ENCODE measurements at regions not wholly inside any gene's neighbourhood (a gene's known extent, or its start where the extent isn't known, plus 50 kb on each side); places are given as distances from the start of the nearest gene placed in this dataset.

DNA sequence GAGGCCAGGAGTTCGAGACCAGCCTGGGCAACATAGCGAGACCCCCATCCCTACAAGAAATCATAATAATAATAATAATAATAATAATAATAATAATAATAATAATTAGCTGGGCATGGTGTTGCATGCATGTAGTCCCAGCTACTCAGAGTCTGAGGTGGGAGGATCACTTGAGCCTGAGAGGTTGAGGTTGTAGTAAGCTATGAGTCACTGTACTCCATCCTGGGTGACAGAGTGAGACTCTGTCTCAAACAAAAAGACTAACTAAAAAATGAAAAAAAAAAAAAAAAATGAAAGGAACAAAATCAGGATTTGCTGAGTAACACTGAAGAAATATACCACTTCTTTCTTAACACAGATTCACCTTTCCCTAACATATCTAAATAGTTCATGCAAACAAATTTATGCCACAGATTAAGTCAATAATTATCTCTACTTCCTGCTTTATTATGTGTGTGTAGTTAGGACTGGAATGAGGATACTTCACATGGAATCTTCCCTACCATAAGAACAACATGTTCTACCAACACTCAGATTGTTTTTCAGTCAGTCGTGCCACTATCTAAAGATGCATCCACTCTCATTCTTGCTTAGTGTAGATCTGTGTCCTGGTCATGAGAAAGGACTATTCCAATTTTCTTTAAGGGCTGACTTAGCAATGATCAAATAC is 928.7 kb downstream of the SLC4A3 start:
- Histone ChIP-seq H3K36me3 (replicated peaks) (no peaks in the 10 kb centered on the region), H3K27me3 (ENCODE audit: low read depth) (no peaks in the 10 kb centered on the region), H3K4me3 (no peak overlapping the region), H3K4me1 (no peaks in the 10 kb centered on the region), H3K9me3 (no peaks in the 10 kb centered on the region)
- in situ Hi-C loops (cut with MboI; ENCODE audit: low sequenced_read_pairs): no loop called here
- DNase-seq (ENCODE audit: low spot score in 2 of 2): no peak

DNA sequence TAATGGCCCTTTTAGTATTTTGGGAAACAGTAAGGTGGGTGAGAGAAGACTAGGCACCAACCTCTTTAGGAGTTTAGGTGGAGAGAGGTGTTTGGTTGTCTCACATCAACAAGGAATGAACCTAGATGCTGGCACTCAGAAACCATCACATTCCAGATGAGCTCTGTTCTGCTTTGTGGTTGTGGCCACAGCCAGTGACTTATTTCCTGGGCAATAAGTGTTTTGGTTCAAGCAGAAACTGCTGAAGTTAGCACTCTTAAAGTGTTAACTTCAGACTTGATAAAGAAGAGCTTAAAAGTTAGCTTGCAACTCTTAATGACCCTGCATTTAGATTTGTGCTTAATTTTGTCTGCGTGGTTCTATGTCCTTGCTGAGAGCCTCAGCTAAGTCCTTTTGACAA is 929.2 kb downstream of the SLC4A3 start:
- DNase-seq (ENCODE audit: low spot score in 2 of 2): no peak
- in situ Hi-C loops (cut with MboI; ENCODE audit: low sequenced_read_pairs): no loop called here

DNA sequence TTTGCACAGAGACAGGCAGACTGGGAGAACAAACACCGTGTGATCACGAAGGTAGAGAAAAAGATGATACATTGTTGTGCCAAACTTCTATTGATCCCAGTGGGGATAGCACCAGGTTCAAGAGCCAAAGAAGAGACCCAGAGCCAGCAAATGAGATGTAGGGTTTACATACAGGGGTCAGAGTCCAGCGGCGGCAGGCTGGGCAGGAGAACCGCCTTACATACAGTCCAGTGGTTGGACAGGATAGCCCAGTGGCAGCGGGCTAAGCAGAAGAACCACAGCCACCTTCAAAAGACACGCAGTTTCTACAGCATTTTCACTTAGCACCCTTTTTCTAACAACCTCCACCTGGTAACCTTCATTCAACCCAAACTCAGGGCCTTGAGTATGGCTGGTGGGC is 932.8 kb downstream of the SLC4A3 start:
- in situ Hi-C loops (cut with MboI; ENCODE audit: low sequenced_read_pairs): no loop called here
- DNase-seq (ENCODE audit: low spot score in 2 of 2): no peak
- no peaks in the 10 kb centered on the region for H3K4me1 ChIP-seq

More for the DNA sequence above, 929.2 kb downstream of the SLC4A3 start:
- Histone ChIP-seq H3K9me3 (no peaks in the 10 kb centered on the region), H3K4me3 (no peak overlapping the region), H3K4me1 (no peaks in the 10 kb centered on the region), H3K36me3 (replicated peaks) (no peaks in the 10 kb centered on the region), H3K27me3 (ENCODE audit: low read depth) (no peaks in the 10 kb centered on the region)

DNA sequence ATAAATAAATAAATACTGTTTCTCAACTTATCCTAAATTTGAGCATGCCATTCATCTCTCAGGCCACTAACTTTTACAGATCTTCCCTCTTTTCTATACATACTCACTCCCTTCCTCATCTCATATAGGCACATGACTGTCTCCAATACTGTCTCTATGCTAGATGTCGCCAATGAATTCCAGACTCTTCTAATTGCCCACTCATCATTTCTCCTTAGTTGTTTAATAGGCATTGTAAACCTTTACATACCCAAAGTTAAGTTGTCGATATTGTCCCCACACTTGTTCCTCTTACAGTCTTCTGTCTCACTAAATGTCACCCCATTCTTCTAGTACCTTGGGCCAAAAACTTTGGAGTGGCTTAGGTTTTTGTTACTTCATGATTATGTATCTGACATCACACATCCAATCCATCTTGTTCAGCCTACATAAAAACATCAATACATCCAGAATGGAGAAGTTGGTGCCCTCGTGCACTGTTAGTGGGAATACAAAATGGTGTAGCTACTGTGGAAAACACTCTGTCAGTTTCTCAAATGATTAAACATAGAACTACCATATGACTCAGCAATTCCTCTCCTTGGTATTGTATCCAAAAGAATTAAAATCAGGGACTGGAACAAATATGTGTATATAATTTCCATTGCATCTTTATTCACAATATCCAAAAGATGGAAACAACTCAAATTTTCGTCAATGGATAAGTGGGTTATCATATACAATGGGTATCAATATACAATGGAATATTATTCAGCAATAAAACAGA is 935.1 kb downstream of the SLC4A3 start:
- Histone ChIP-seq H3K9me3 (no peaks in the 10 kb centered on the region), H3K4me1 (no peaks in the 10 kb centered on the region), H3K4me3 (no peak overlapping the region), H3K36me3 (replicated peaks) (no peaks in the 10 kb centered on the region), H3K27me3 (ENCODE audit: low read depth) (no peaks in the 10 kb centered on the region)
- no peak for DNase-seq (ENCODE audit: low spot score in 2 of 2)
- in situ Hi-C loops (cut with MboI; ENCODE audit: low sequenced_read_pairs): no loop called here

More for the DNA sequence above, 932.8 kb downstream of the SLC4A3 start:
- no peaks in the 10 kb centered on the region for H3K9me3 ChIP-seq
- H3K4me3 ChIP-seq: no peak overlapping the region
- no peaks in the 10 kb centered on the region for H3K27me3 ChIP-seq (ENCODE audit: low read depth)
- no peaks in the 10 kb centered on the region for H3K36me3 ChIP-seq (replicated peaks)

DNA sequence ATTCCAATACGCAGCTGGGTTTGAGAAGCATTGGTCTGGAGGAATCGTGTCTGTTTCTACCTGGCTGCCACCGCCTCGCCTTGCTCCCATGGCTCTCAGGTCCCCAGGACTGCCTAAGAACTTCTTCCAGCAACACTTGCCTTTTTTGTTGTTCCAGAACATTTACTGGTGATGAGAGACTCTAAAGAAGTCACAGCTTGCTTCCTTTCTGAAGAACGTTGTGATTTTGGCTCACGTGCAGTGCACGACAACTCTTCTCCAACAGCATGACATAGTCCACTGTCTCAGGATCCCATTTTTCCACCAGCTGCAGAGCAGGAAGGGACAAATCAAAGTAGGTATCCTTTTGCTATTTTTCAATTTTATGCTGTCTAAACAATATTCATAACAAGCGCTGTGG is 940.9 kb downstream of the SLC4A3 start:
- no peak for DNase-seq (ENCODE audit: low spot score in 2 of 2)
- H3K36me3 ChIP-seq (replicated peaks): no peaks in the 10 kb centered on the region
- H3K4me3 ChIP-seq: no peak overlapping the region
- in situ Hi-C loops (cut with MboI; ENCODE audit: low sequenced_read_pairs): no loop called here
- H3K9me3 ChIP-seq: no peaks in the 10 kb centered on the region
- H3K27me3 ChIP-seq (ENCODE audit: low read depth): no peaks in the 10 kb centered on the region
- no peaks in the 10 kb centered on the region for H3K4me1 ChIP-seq

DNA sequence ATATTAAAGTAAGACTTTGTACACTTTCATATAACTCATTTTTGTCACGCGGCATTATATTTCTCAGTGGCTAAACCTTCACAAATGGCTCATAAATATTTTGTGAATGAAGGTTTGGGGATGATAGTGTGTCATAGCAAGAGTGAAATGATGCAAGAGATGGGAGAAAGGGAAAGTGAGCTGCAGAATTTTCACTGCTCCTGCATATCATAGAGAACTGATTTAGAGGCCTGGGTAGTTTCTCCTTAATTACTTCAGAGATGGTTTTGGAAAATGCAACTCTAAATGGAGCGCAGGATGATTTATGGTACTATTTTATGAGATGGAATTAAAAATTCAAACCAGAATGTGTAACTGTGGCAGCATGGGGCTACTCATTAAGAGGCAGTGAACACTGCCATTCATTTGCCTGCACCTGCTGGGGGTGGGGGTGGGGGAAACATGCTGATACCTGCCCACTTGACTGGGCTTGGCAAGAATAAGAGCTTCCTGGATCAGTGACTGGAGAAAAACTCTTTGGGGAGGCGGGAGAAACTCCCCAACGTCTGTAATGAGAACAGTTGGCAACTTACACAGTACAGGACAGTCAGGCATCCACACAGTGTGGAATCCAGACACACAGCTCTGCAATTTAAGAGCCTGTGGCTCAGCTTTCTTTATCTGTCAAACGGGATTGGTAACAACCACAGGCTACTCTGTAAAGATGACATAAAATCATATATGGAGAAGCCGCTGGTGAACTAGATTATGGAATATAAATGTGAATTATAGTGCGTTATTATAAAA is 941.9 kb downstream of the SLC4A3 start:
- H3K36me3 ChIP-seq (replicated peaks): no peaks in the 10 kb centered on the region
- no peaks in the 10 kb centered on the region for H3K9me3 ChIP-seq
- no peaks in the 10 kb centered on the region for H3K4me1 ChIP-seq
- no peak overlapping the region for H3K4me3 ChIP-seq
- H3K27me3 ChIP-seq (ENCODE audit: low read depth): no peaks in the 10 kb centered on the region
- in situ Hi-C loops (cut with MboI; ENCODE audit: low sequenced_read_pairs): no loop called here
- DNase-seq (ENCODE audit: low spot score in 2 of 2): no peak

DNA sequence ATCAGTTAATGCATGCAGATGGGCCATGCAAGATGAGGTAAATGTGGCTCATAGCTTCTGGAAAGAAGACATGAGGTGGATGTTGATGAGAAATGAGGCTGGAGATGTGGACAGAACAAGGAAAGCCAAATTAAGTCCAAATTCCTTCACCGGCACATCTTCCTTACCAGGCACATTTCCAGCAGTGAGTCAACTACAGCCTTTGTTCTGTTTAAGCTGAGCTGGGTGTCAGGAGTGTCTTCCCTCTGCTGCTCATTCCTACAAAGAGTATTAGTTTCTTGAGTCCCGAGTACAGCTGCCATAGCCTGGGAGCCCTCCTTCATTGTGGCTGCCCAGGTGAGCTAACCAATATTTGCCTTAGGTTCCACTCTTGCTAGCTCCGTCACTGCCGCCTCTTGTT is 945.0 kb downstream of the SLC4A3 start:
- in situ Hi-C loops (cut with MboI; ENCODE audit: low sequenced_read_pairs): no loop called here
- H3K4me3 ChIP-seq: no peak overlapping the region
- no peak for DNase-seq (ENCODE audit: low spot score in 2 of 2)

DNA sequence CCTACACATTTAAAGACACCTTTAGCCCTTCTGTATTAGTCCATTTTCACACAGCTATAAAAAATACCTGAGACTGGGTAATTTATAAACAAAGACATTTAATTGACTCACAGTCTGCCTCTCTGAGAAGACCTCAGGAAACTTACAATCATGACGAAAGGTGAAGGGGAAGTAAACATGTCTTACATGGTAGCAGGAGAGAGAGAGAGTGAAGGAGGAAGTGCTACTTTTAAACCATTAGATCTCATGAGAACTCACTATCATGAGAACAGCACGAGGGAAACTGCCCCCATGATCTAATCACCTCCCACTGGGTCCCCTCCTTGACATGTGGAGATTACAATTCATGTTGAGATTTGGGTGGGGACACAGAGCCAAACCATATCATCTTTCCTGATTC is 946.6 kb downstream of the SLC4A3 start:
- no peak for DNase-seq (ENCODE audit: low spot score in 2 of 2)
- no peaks in the 10 kb centered on the region for H3K27me3 ChIP-seq (ENCODE audit: low read depth)
- in situ Hi-C loops (cut with MboI; ENCODE audit: low sequenced_read_pairs): no loop called here
- H3K36me3 ChIP-seq (replicated peaks): no peaks in the 10 kb centered on the region
- no peaks in the 10 kb centered on the region for H3K4me1 ChIP-seq
- H3K9me3 ChIP-seq: no peaks in the 10 kb centered on the region
- no peak overlapping the region for H3K4me3 ChIP-seq

More for the DNA sequence above, 945.0 kb downstream of the SLC4A3 start:
- H3K27me3 ChIP-seq (ENCODE audit: low read depth): no peaks in the 10 kb centered on the region
- H3K36me3 ChIP-seq (replicated peaks): no peaks in the 10 kb centered on the region
- H3K4me1 ChIP-seq: no peaks in the 10 kb centered on the region
- no peaks in the 10 kb centered on the region for H3K9me3 ChIP-seq

DNA sequence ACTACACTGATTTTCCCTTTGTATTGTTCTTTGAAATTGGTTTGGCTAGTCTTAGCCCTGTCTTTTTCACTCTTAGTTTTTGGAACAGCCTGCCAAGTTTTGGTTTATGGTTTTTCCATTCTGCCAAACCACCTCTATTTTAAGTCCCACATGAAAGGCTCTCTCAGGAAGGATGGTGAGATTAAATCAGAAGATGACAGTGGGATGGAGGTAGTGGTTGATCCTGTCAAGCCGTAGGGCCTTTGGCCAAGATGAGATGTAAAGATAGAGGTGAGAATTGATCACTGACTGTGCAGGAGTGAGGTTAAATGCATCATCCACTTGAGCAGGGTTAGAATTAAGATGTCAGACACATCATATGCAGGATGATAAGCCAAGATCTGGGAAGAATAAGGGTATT is 948.5 kb downstream of the SLC4A3 start:
- DNase-seq (ENCODE audit: low spot score in 2 of 2): no peak
- Histone ChIP-seq H3K4me3 (no peak overlapping the region), H3K27me3 (ENCODE audit: low read depth) (no peaks in the 10 kb centered on the region; the same call in 1 of the 2 replicates), H3K36me3 (replicated peaks) (no peaks in the 10 kb centered on the region), H3K9me3 (no peaks in the 10 kb centered on the region), H3K4me1 (no peaks in the 10 kb centered on the region)
- in situ Hi-C loops (cut with MboI; ENCODE audit: low sequenced_read_pairs): no loop called here

DNA sequence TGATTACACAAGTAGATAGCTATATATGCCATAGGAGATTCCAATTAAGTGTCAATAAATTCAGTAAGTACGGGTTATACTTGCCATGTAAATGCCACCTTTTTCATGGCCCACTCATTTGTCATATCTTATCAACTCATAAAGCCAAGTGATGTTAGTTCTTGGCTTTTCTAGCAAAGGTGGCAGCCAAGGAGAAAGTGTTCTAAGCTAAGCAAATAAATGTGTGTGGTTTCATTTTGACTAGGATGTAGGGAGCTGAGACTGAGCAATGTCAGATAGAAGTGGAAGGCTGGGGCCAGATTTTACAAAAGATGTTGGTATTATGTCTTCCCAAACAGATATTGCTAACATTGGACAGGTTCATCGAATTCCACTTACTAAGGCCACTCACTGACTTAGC is 952.0 kb downstream of the SLC4A3 start:
- Histone ChIP-seq H3K4me1 (no peaks in the 10 kb centered on the region), H3K9me3 (no peaks in the 10 kb centered on the region), H3K27me3 (ENCODE audit: low read depth) (no peaks in the 10 kb centered on the region; the same call in 1 of the 2 replicates), H3K4me3 (no peak overlapping the region), H3K36me3 (replicated peaks) (no peaks in the 10 kb centered on the region)
- no peak for DNase-seq (ENCODE audit: low spot score in 2 of 2)
- in situ Hi-C loops (cut with MboI; ENCODE audit: low sequenced_read_pairs): no loop called here

DNA sequence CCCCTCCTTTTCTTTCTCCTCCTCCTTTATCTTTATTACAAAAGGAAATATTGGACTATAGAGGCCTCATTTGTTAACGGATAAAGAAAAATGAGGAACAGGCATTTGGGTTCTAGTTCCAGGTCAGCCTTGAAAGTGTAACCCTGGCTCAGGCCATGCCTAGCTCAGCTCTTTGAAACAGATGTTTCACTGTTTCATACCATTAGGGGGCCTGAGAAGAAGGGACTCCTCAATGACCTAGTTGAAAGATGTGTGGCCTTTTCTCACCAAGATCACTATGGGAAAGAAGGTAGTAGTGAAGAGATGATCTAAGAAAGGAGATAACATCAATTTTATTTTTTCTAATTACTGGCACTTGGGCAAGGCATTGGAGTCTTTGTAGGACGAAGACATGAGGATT is 952.7 kb downstream of the SLC4A3 start:
- H3K36me3 ChIP-seq (replicated peaks): no peaks in the 10 kb centered on the region
- in situ Hi-C loops (cut with MboI; ENCODE audit: low sequenced_read_pairs): no loop called here
- H3K27me3 ChIP-seq (ENCODE audit: low read depth): no peaks in the 10 kb centered on the region; the same call in 1 of the 2 replicates
- DNase-seq (ENCODE audit: low spot score in 2 of 2): no peak
- no peaks in the 10 kb centered on the region for H3K4me1 ChIP-seq
- no peak overlapping the region for H3K4me3 ChIP-seq
- H3K9me3 ChIP-seq: no peaks in the 10 kb centered on the region

DNA sequence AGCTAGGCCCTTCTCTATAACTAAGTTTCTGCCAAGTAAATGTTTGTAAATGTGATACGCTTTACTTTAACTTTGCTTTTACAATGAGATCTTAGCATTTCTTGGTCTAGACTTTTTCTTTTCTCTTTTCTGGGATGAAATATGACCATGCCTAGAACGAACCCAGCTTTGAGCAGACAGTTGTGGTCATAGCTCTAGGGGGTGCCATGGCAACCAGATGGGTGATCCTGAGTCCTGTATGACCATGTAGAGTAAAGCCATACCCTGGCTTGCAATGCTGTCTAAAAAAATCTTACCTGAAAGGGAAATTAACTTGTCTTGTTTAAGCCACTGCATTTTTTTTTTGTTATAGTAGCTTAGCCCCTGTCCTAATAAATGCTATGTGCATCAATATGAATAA is 956.3 kb downstream of the SLC4A3 start:
- in situ Hi-C loops (cut with MboI; ENCODE audit: low sequenced_read_pairs): no loop called here
- H3K4me1 ChIP-seq: no peaks in the 10 kb centered on the region
- H3K36me3 ChIP-seq (replicated peaks): no peaks in the 10 kb centered on the region
- no peak for DNase-seq (ENCODE audit: low spot score in 2 of 2)
- H3K9me3 ChIP-seq: no peaks in the 10 kb centered on the region
- no peaks in the 10 kb centered on the region; the same call in none of the 2 replicates for H3K27me3 ChIP-seq (ENCODE audit: low read depth)
- H3K4me3 ChIP-seq: no peak overlapping the region

DNA sequence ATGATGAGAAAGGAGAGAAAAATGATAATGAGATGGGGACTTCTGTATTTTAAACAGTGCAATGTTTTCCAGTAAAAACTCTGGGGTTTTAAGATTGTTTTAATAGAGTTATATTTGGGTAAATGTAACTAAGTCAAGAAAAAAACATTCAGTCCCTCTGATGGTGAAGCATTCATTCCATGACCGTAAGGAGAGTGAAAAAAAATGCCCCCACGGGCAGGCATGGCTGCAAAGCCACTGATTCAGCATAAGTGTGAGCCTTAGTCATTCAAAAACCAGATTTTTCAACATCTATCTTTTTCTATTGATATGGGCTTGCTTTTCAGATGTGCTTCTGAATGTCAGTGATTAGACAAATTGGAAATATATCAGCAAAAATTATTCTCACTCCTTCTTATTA is 957.8 kb downstream of the SLC4A3 start:
- no peak for DNase-seq (ENCODE audit: low spot score in 2 of 2)
- in situ Hi-C loops (cut with MboI; ENCODE audit: low sequenced_read_pairs): no loop called here
- Histone ChIP-seq H3K36me3 (replicated peaks) (no peaks in the 10 kb centered on the region), H3K9me3 (no peaks in the 10 kb centered on the region), H3K27me3 (ENCODE audit: low read depth) (no peaks in the 10 kb centered on the region; the same call in none of the 2 replicates), H3K4me3 (no peak overlapping the region), H3K4me1 (no peaks in the 10 kb centered on the region)

All from HAP-1 (cell line).